ENCODE measurements at regions not wholly inside any gene's neighbourhood (a gene's known extent, or its start where the extent isn't known, plus 50 kb on each side); places are given as distances from the start of the nearest gene placed in this dataset.

- no peak for TF ChIP-seq CTCF (IDR thresholded peaks at IDR 0.05)
- no peak for TF ChIP-seq POLR2A (IDR thresholded peaks at IDR 0.05)
- TF ChIP-seq EP300 (IDR thresholded peaks at IDR 0.05) = no peak
- no peak for TF ChIP-seq POLR2AphosphoS5 (IDR thresholded peaks at IDR 0.05)
Observed at GRCh38 chr2:9071032-9071431, 67.5 kb upstream of the MBOAT2 start.

Measured in upper lobe of left lung (tissue), 4 donors.